Right lobe of liver (tissue), 4 donors: ENCODE measurements at regions not wholly inside any gene's neighbourhood (a gene's known extent, or its start where the extent isn't known, plus 50 kb on each side); places are given as distances from the start of the nearest gene placed in this dataset.

Experiments used
- POLR2A ChIP-seq: fragments of 450-650 bp; IDR thresholded peaks from one replicate; pipeline ENCODE4 v1.6.1; 2017; ENCODE audit warnings: antibody characterized with exemption, mild to moderate bottlenecking
- TF ChIP-seq, protein P1 (sequence below), 4 donors: fragments of 200-600 bp in 3 of 4; fragments of 450-650 bp in 1 of 4; IDR thresholded peaks; one replicate each; pipeline versions ENCODE4 v1.5.1 to v1.8.0; 2016 to 2022; ENCODE audit warnings: antibody characterized with exemption in 4 of 4, mild to moderate bottlenecking in 2 of 4
- donor health status: DM: no; HTN: no; CAD: no.
- donor health status: DM: no; HTN: no; CAD: no.
- donor health status: DM: no; HTN: yes; CAD: no.

DNA sequence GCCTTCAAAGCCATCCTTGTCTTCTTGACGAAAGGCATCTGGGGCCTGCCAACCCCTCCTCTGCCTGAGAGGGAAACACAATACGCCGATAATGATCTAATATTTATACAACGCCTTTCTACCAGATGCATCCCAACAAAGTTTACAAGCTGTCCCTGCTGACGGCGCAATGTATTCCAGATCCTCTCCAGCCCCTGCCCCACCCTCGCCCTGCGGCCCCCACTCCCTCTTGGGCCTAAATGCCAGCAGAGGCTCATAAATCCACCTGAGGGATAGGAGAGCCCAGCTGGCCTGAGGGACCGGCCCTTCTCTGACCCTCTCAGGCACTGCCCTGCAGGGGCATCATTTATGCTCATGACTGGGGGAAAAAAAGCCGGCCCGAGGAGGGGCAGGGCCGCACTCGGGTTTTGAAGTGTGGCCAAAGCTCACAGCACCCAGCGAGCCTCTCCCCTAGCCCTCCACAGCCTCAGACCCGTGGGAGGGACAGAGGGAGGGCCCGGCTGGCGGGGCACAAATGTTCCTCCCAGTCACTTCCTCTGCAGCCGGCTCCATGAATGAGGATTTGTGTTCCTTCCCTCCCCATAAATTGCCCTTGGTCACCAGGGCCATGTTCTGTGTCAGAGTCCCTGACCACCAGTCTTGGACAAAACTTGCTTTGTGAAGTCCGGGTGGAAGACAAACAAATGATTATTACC, 140.3 kb downstream of the FOXD2 start:
- TF ChIP-seq POLR2A = no peak
- TF ChIP-seq, protein P1, sequence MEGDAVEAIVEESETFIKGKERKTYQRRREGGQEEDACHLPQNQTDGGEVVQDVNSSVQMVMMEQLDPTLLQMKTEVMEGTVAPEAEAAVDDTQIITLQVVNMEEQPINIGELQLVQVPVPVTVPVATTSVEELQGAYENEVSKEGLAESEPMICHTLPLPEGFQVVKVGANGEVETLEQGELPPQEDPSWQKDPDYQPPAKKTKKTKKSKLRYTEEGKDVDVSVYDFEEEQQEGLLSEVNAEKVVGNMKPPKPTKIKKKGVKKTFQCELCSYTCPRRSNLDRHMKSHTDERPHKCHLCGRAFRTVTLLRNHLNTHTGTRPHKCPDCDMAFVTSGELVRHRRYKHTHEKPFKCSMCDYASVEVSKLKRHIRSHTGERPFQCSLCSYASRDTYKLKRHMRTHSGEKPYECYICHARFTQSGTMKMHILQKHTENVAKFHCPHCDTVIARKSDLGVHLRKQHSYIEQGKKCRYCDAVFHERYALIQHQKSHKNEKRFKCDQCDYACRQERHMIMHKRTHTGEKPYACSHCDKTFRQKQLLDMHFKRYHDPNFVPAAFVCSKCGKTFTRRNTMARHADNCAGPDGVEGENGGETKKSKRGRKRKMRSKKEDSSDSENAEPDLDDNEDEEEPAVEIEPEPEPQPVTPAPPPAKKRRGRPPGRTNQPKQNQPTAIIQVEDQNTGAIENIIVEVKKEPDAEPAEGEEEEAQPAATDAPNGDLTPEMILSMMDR (IDR thresholded peaks at IDR 0.05) = no peak
